Naive thymus-derived CD4-positive, alpha-beta T cell (primary cell): ENCODE measurements at regions not wholly inside any gene's neighbourhood (a gene's known extent, or its start where the extent isn't known, plus 50 kb on each side); places are given as distances from the start of the nearest gene placed in this dataset.
A peak's percentile ranks its signal among the peaks of the same experiment; 100 is the strongest.

Experiments used
- ATAC-seq: fragments of 150-1000 bp; cut with Tn5 transposase; 2 replicates; pipeline ENCODE4 v1.10.0; 2021; ENCODE audit warnings: mild to moderate bottlenecking, moderate library complexity
- CTCF ChIA-PET: fragments of 350-600 bp; sonication (Branson Sonifier 250); formaldehyde crosslinking; loops from one replicate; lab custom pipeline; 2021; ENCODE audit warnings: antibody characterized with exemption; lab: Charles Lee
- POLR2A ChIA-PET: fragments of 350-600 bp; sonication (Branson Sonifier 250); formaldehyde crosslinking; loops from one replicate; lab custom pipeline; 2021; ENCODE audit warnings: antibody characterized with exemption, inconsistent platforms; lab: Charles Lee
- DNase-seq, 9 donors: peaks; one replicate each; pipeline versions ENCODE4 v3.0.0 to v3.0.0-alpha.2; 2020 to 2022; ENCODE audit warnings: mixed read lengths in 1 of 9
- H3K27ac ChIP-seq: one replicate; pipeline ENCODE4 v1.7.0; 2013; ENCODE audit warnings: mild to moderate bottlenecking, low read depth, low read length, moderate library complexity
- H3K27me3 ChIP-seq, 2 donors: one replicate each; pipeline ENCODE4 v1.7.0; 2013; ENCODE audit warnings: low read length in 2 of 2, mild to moderate bottlenecking in 2 of 2, moderate library complexity in 2 of 2; ENCODE audit not compliant: control insufficient read depth in 2 of 2, insufficient read depth in 2 of 2
- H3K36me3 ChIP-seq, 3 experiments: 1 replicate in 2 of 3; 2 replicates in 1 of 3; pipeline ENCODE4 v1.7.0; 2013; ENCODE audit warnings: low read length in 3 of 3, mild to moderate bottlenecking in 3 of 3, moderate library complexity in 1 of 3; ENCODE audit not compliant: insufficient read depth in 3 of 3, control insufficient read depth in 2 of 3
- H3K4me1 ChIP-seq, 2 donors: one replicate each; pipeline ENCODE4 v1.7.0; 2013; ENCODE audit warnings: low read length in 2 of 2, mild to moderate bottlenecking in 2 of 2, moderate library complexity in 1 of 2; ENCODE audit not compliant: control insufficient read depth in 2 of 2, insufficient read depth in 2 of 2
- H3K4me3 ChIP-seq: 2 replicates; pipeline ENCODE4 v1.7.0; 2013; ENCODE audit warnings: mild to moderate bottlenecking, low read length
- H3K9me3 ChIP-seq, 3 experiments: 1 replicate in 2 of 3; 2 replicates in 1 of 3; pipeline ENCODE4 v1.7.0; 2013; ENCODE audit warnings: low read length in 3 of 3; ENCODE audit not compliant: control insufficient read depth in 2 of 3
- H3K27ac Mint-ChIP-seq, 9 donors: one replicate each; pipeline ENCODE4 v1.8.0; 2020 to 2022; ENCODE audit warnings: mixed read lengths in 9 of 9, mild to moderate bottlenecking in 8 of 9, moderate library complexity in 5 of 9, inconsistent platforms in 2 of 9
- H3K27me3 Mint-ChIP-seq, 5 donors: one replicate each; pipeline ENCODE4 v1.8.0; 2021 to 2022; ENCODE audit warnings: mixed read lengths in 5 of 5, mild to moderate bottlenecking in 1 of 5
- H3K36me3 Mint-ChIP-seq, 5 donors: one replicate each; pipeline ENCODE4 v1.8.0; 2020 to 2022; ENCODE audit warnings: mixed read lengths in 5 of 5, mild to moderate bottlenecking in 3 of 5, inconsistent platforms in 1 of 5
- H3K4me1 Mint-ChIP-seq, 7 donors: one replicate each; pipeline ENCODE4 v1.8.0; 2020 to 2022; ENCODE audit warnings: mixed read lengths in 7 of 7, mild to moderate bottlenecking in 3 of 7, inconsistent platforms in 1 of 7
- H3K4me3 Mint-ChIP-seq, 10 donors: one replicate each; pipeline ENCODE4 v1.8.0; 2020 to 2022; ENCODE audit warnings: mild to moderate bottlenecking in 10 of 10, mixed read lengths in 10 of 10, moderate library complexity in 6 of 10, inconsistent platforms in 2 of 10
- H3K9me3 Mint-ChIP-seq, 11 donors: one replicate each; pipeline ENCODE4 v1.8.0; 2020 to 2022; ENCODE audit warnings: mixed read lengths in 11 of 11, mild to moderate bottlenecking in 4 of 11, inconsistent platforms in 1 of 11, moderate library complexity in 1 of 11
- intact Hi-C, 2 donors: fragments of 100-400 bp; cut with micrococcal nuclease; formaldehyde crosslinking; loops; one replicate each; pipeline ENCODE4 v1.15.1; 2023

DNA sequence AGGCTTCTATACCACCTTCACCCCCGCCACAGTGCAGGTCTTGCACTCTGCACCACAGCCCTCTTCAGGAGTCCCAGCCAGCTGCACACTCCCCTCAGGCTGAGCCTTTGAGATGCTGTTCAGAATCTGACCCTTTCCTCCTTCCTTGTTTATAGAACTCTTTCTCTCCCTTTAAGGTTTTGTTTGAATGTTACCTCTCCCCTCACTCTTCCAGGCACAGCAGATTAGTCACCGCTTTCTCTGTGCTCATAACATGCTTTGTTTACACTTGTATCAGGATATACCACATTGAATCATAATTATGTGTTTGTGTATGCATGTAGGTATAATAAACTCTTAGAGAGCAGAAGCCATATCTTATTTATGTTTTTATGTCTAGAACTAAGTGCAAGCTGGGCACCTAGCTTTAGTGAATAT is 168.4 kb upstream of the BCL6 start:
- H3K27me3 ChIP-seq: no peaks in the 10 kb centered on the region
- CTCF ChIA-PET: no interaction called here
- ATAC-seq: no peak

DNA sequence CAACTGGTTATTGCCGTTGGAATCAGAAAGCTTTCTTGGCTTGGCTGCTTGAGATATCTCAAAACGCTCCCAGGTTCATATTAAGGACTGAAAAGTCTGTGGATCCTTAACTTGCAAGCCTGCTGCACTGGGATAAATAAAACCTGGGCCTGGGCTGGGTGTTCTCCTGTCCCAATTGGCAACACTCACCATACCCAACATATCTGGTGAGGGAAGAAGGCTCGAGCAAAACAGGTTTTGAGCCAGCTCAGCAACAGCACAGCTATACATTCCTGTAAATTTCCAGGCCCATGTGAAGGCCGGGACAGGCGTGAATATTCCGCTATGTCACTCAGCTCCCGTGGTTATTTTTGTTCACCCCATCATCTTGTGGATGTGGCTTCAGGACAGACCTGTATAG is 169.0 kb upstream of the BCL6 start:
- peaks cover 0 to 4% (median 0%) of the 10 kb centered on the region in 11 donors for H3K9me3 Mint-ChIP-seq
- no peaks in the 10 kb centered on the region for H3K27me3 ChIP-seq
- peak overlapping the region in 1 of 9 donors; percentile 7 for H3K27ac Mint-ChIP-seq
- no peaks in the 10 kb centered on the region for H3K9me3 ChIP-seq
- intact Hi-C loops: loop anchor here in 1 of 2 donors (10.0 kb wide), 1 partner anchor 1411 kb away; no protein-coding TSS in a partner anchor
- peaks cover 10 to 21% of the 10 kb centered on the region in 2 donors for H3K4me1 ChIP-seq
- H3K4me3 ChIP-seq: no peak overlapping the region
- H3K27me3 Mint-ChIP-seq: no peaks in the 10 kb centered on the region
- no peaks in the 10 kb centered on the region for H3K36me3 ChIP-seq
- H3K27ac ChIP-seq: no peak overlapping the region
- ATAC-seq (no peak), DNase-seq (no peak)
- no peak overlapping the region for H3K4me3 Mint-ChIP-seq
- peaks cover 0 to 15% (median 0%) of the 10 kb centered on the region in 5 donors for H3K36me3 Mint-ChIP-seq
- CTCF ChIA-PET: no interaction called here
- POLR2A ChIA-PET: no interaction called here
- peaks cover 16 to 65% (median 21%) of the 10 kb centered on the region in 7 donors for H3K4me1 Mint-ChIP-seq

More for the DNA sequence above, 168.4 kb upstream of the BCL6 start:
- Histone ChIP-seq H3K27ac (no peak overlapping the region), H3K36me3 (no peaks in the 10 kb centered on the region), H3K4me3 (no peak overlapping the region), H3K4me1 (peaks cover 5 to 17% of the 10 kb centered on the region in 2 donors), H3K9me3 (no peaks in the 10 kb centered on the region)
- H3K4me3 Mint-ChIP-seq: no peak overlapping the region
- peaks cover 11 to 58% (median 15%) of the 10 kb centered on the region in 7 donors for H3K4me1 Mint-ChIP-seq
- POLR2A ChIA-PET: no interaction called here
- intact Hi-C loops: loop anchor here in 1 of 2 donors (10.0 kb wide), 1 partner anchor 1411 kb away; no protein-coding TSS in a partner anchor
- no peaks in the 10 kb centered on the region for H3K27me3 Mint-ChIP-seq
- H3K27ac Mint-ChIP-seq: no peak overlapping the region
- peaks cover 0 to 15% (median 0%) of the 10 kb centered on the region in 5 donors for H3K36me3 Mint-ChIP-seq
- DNase-seq: no peak
- H3K9me3 Mint-ChIP-seq: peaks cover 0 to 4% (median 0%) of the 10 kb centered on the region in 11 donors

DNA sequence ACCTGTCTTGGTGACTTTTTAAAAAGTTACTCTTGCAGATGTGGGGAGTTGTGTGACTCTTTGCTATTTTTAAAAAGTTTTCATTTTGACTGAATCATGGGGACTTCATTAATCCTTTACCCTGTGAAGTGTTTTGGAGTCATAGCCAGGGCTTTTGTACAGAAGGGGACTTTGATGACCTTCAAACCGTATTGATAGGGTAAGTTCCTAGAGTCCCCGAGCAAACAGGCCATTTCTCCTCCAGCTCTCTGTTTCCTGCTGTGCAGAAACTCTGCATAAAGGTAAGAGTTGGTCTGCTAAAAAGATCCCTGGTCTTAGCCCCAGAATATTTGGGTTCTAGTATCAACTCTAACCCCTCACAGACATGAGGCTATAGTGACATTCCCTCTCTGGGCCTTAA is 170.8 kb upstream of the BCL6 start:
- ATAC-seq (no peak), DNase-seq (no peak)
- no peak overlapping the region for H3K4me3 ChIP-seq
- CTCF ChIA-PET: no interaction called here
- Mint-ChIP-seq H3K4me1 (peaks cover 24 to 68% (median 36%) of the 10 kb centered on the region in 7 donors), H3K9me3 (peaks cover 0 to 4% (median 0%) of the 10 kb centered on the region in 11 donors), H3K27me3 (peaks cover 0 to 3% (median 0%) of the 10 kb centered on the region in 5 donors), H3K36me3 (peaks cover 0 to 10% (median 0%) of the 10 kb centered on the region in 5 donors), H3K27ac (no peak overlapping the region), H3K4me3 (no peak overlapping the region)
- no peak overlapping the region for H3K27ac ChIP-seq
- H3K9me3 ChIP-seq: no peaks in the 10 kb centered on the region
- intact Hi-C loops: loop anchor here (5.0 to 10.0 kb wide), 5 partner anchors 46 to 1409 kb away; no protein-coding TSS in a partner anchor
- H3K4me1 ChIP-seq: peaks cover 15 to 28% of the 10 kb centered on the region in 2 donors
- no peaks in the 10 kb centered on the region for H3K27me3 ChIP-seq
- no peaks in the 10 kb centered on the region for H3K36me3 ChIP-seq
- POLR2A ChIA-PET: no interaction called here

DNA sequence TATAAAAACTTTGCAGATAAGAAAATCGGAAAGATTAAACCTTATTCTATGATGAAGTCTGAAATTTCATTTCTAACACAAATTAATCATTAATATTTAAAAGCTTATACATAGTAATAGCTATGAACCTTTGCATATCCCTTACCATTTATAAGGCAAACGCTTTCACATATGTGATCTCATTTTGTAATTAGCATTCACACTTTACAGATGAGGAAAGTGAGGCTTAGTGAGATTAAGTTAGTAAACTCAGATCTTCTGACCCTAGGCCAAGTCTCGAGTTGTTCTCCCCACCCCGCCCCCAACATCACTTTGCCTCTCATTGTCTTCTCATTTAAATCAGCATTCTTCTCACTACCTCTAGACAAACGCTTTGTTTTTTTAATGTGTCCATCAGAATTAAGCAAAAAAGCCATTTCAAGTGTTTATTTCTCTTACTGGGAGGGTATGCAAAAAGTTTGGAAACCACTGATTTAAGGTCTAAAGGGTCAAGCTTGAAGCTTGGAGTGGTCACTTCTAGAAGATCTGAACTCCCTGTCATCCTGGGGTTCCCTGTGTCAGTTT is 172.9 kb upstream of the BCL6 start:
- peak overlapping the region; percentile 48 for H3K4me3 ChIP-seq
- Mint-ChIP-seq H3K27ac (peak overlapping the region in 7 of 9 donors; percentile 58 to 94 (median 90)), H3K36me3 (peaks cover 0 to 13% (median 0%) of the 10 kb centered on the region in 5 donors), H3K9me3 (peaks cover 0 to 2% (median 0%) of the 10 kb centered on the region in 11 donors), H3K4me1 (peaks cover 31 to 81% (median 50%) of the 10 kb centered on the region in 7 donors), H3K27me3 (peaks cover 0 to 10% (median 0%) of the 10 kb centered on the region in 5 donors), H3K4me3 (peak overlapping the region in 7 of 10 donors; percentile 69 to 86 (median 81))
- H3K4me1 ChIP-seq: peaks cover 15 to 28% of the 10 kb centered on the region in 2 donors
- no peaks in the 10 kb centered on the region for H3K36me3 ChIP-seq
- DNase-seq (no peak), ATAC-seq (no peak)
- H3K9me3 ChIP-seq: no peaks in the 10 kb centered on the region
- intact Hi-C loops: loop anchor here (2.0 to 10.0 kb wide), 6 partner anchors 44 to 1407 kb away; partner anchors contain the start of gene LPP (in 1 of the 2)
- H3K27ac ChIP-seq: no peak overlapping the region
- H3K27me3 ChIP-seq: no peaks in the 10 kb centered on the region
- CTCF ChIA-PET: interaction anchor here (1.2 kb wide), 1 partner anchor 58 kb away, joined by 3 read pairs; no protein-coding TSS in a partner anchor
- POLR2A ChIA-PET: interaction anchor here (0.7 kb wide), 1 partner anchor 12 kb away, joined by 3 read pairs; no protein-coding TSS in a partner anchor

DNA sequence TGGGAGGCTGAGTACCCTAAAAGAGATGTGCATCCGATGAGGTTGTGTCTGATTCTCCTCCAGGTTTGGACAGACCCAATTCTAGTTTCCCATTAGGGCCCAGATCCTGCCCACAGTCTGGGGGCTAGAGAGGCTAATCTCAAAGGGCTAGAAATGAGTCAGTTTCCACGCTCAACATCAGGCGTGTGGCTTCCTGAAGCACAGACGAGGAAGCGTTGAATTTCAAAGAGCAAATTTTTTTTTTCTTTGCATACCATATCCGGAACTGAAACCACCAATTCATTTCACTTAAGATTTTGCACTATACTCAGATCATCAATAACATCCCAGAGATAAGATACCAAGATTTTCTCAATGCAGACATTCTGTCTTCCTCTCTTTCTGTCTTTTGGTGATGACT is 173.8 kb upstream of the BCL6 start:
- H3K4me3 ChIP-seq: peak overlapping the region; percentile 48
- H3K27me3 Mint-ChIP-seq: peaks cover 0 to 10% (median 0%) of the 10 kb centered on the region in 5 donors
- CTCF ChIA-PET: interaction anchor here (1.2 kb wide), 1 partner anchor 57 kb away, joined by 3 read pairs; no protein-coding TSS in a partner anchor
- peaks cover 34 to 80% (median 48%) of the 10 kb centered on the region in 7 donors for H3K4me1 Mint-ChIP-seq
- H3K9me3 Mint-ChIP-seq: peaks cover 0 to 8% (median 0%) of the 10 kb centered on the region in 11 donors
- peak; percentile 90 for ATAC-seq
- peak overlapping the region; percentile 13 for H3K27ac ChIP-seq
- peak in 8 of 9 donors; percentile 50 to 64 (median 60) for DNase-seq
- no peaks in the 10 kb centered on the region for H3K9me3 ChIP-seq
- no peaks in the 10 kb centered on the region for H3K27me3 ChIP-seq
- POLR2A ChIA-PET: interaction anchor here (0.6 kb wide), 1 partner anchor 50 kb away, joined by 3 read pairs; no protein-coding TSS in a partner anchor
- H3K36me3 ChIP-seq: no peaks in the 10 kb centered on the region
- peak overlapping the region; percentile 58 to 94 (median 90) for H3K27ac Mint-ChIP-seq
- peak overlapping the region; percentile 69 to 86 (median 81) for H3K4me3 Mint-ChIP-seq
- intact Hi-C loops: loop anchor here (1.0 to 10.0 kb wide), 16 partner anchors 25 to 1406 kb away; partner anchors contain the start of genes BCL6 (in 2 of the 2) and LPP (in 2 of the 2)
- H3K36me3 Mint-ChIP-seq: peaks cover 0 to 20% (median 0%) of the 10 kb centered on the region in 5 donors
- H3K4me1 ChIP-seq: peaks cover 15 to 28% of the 10 kb centered on the region in 2 donors

DNA sequence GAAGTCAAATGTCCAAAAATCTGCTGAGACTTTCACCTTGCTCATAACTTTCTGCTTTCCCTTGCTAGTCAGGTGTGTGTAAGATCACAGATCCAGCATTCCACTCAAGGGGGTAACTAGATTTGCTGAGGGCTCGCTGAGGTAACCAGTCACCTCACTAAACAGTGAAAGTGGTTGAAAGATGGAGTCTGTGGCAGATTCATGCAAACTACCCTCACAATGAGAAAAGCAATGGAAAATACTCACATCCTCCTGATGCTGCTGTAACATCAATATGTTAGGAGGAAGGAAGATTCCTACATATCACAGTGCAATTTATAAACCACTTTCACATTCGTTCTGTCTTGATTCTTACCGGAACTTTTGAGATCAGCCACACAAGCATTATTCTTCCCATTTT is 174.3 kb upstream of the BCL6 start:
- H3K4me1 Mint-ChIP-seq: peaks cover 34 to 79% (median 48%) of the 10 kb centered on the region in 7 donors
- peaks cover 0 to 23% (median 0%) of the 10 kb centered on the region in 5 donors for H3K36me3 Mint-ChIP-seq
- Histone ChIP-seq H3K36me3 (no peaks in the 10 kb centered on the region), H3K4me1 (peaks cover 15 to 28% of the 10 kb centered on the region in 2 donors), H3K4me3 (peak overlapping the region; percentile 48), H3K9me3 (no peaks in the 10 kb centered on the region), H3K27me3 (no peaks in the 10 kb centered on the region), H3K27ac (no peak overlapping the region)
- intact Hi-C loops: loop anchor here (1.0 to 10.0 kb wide), 16 partner anchors 25 to 1405 kb away; partner anchors contain the start of genes BCL6 (in 2 of the 2) and LPP (in 2 of the 2)
- peaks cover 0 to 10% (median 0%) of the 10 kb centered on the region in 5 donors for H3K27me3 Mint-ChIP-seq
- peak overlapping the region; percentile 58 to 94 (median 90) for H3K27ac Mint-ChIP-seq
- peak overlapping the region; percentile 69 to 86 (median 81) for H3K4me3 Mint-ChIP-seq
- H3K9me3 Mint-ChIP-seq: peaks cover 0 to 11% (median under 1%) of the 10 kb centered on the region in 11 donors
- ChIA-PET CTCF (no interaction called here), POLR2A (no interaction called here)
- ATAC-seq (peak; percentile 23), DNase-seq (peak in 3 of 9 donors; percentile 2 to 36 (median 19))
